ENCODE measurements at regions not wholly inside any gene's neighbourhood (a gene's known extent, or its start where the extent isn't known, plus 50 kb on each side); places are given as distances from the start of the nearest gene placed in this dataset.

DNA sequence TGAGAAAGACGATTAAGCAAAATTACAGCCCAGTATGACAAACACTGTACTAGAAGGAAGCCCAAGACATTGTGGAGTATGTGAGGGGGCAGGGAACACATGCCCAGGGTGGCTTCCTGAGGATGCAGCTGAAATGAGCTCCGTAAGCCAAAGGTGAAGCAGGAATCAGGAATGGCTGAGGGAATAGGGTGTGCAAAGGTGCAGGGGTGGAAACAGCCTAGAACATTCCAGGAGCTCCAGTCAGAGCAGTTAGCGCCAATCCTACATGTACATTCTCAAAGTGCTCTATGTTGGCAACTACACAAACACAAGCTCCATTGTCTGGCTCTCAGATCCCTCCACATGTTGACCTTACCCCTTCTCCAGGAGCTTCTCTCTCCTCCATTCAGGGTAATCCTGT, 257.9 kb downstream of the MAN2A1 start:
- TF ChIP-seq, protein P1, sequence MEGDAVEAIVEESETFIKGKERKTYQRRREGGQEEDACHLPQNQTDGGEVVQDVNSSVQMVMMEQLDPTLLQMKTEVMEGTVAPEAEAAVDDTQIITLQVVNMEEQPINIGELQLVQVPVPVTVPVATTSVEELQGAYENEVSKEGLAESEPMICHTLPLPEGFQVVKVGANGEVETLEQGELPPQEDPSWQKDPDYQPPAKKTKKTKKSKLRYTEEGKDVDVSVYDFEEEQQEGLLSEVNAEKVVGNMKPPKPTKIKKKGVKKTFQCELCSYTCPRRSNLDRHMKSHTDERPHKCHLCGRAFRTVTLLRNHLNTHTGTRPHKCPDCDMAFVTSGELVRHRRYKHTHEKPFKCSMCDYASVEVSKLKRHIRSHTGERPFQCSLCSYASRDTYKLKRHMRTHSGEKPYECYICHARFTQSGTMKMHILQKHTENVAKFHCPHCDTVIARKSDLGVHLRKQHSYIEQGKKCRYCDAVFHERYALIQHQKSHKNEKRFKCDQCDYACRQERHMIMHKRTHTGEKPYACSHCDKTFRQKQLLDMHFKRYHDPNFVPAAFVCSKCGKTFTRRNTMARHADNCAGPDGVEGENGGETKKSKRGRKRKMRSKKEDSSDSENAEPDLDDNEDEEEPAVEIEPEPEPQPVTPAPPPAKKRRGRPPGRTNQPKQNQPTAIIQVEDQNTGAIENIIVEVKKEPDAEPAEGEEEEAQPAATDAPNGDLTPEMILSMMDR (IDR thresholded peaks at IDR 0.05) = no peak
- TF ChIP-seq POLR2A (IDR thresholded peaks at IDR 0.05) = no peak
